GM18505 (cell line): ENCODE measurements at regions not wholly inside any gene's neighbourhood (a gene's known extent, or its start where the extent isn't known, plus 50 kb on each side); places are given as distances from the start of the nearest gene placed in this dataset.

Source experiments
- ATAC-seq: cut with Tn5 transposase; IDR thresholded peaks from one replicate; pipeline ENCODE4 v1.9.1; 2021; ENCODE audit not compliant: unreplicated experiment
- POLR2A ChIP-seq: IDR thresholded peaks from 4 replicates; pipeline ENCODE4 v1.6.1; 2011; ENCODE audit warnings: borderline replicate concordance; ENCODE audit not compliant: insufficient read depth, insufficient read length; ENCODE audit errors: extremely low read depth

- no peak for TF ChIP-seq POLR2A
- no peak for ATAC-seq
Observed at GRCh38 chr5:93100428-93100827, 480.6 kb downstream of the NR2F1-AS1 start.

GRCh38 chr5:93099902-93100347 is 481.1 kb downstream of the NR2F1-AS1 start:
- ATAC-seq = no peak
- no peak for TF ChIP-seq POLR2A

- no peak for ATAC-seq
- no peak for TF ChIP-seq POLR2A
Observed at GRCh38 chr5:93096561-93096960, 484.5 kb downstream of the NR2F1-AS1 start.

GRCh38 chr5:93092349-93093105 is 488.5 kb downstream of the NR2F1-AS1 start:
- TF ChIP-seq POLR2A = no peak
- no peak for ATAC-seq

GRCh38 chr5:93090698-93091097 is 490.3 kb downstream of the NR2F1-AS1 start:
- no peak for TF ChIP-seq POLR2A
- ATAC-seq = no peak

- TF ChIP-seq POLR2A = no peak
- ATAC-seq = no peak
Observed at GRCh38 chr5:93088592-93089389, 492.2 kb downstream of the NR2F1-AS1 start.

- no peak for ATAC-seq
- no peak for TF ChIP-seq POLR2A
Observed at GRCh38 chr5:93087326-93087725, 493.7 kb downstream of the NR2F1-AS1 start.

- no peak for ATAC-seq
Observed at GRCh38 chr5:93082981-93083380, 498.0 kb downstream of the NR2F1-AS1 start.

GRCh38 chr5:93079046-93079445 is 502.0 kb downstream of the NR2F1-AS1 start:
- no peak for ATAC-seq
- no peak for TF ChIP-seq POLR2A

More at GRCh38 chr5:93082981-93083380, 498.0 kb downstream of the NR2F1-AS1 start:
- TF ChIP-seq POLR2A = no peak

- TF ChIP-seq POLR2A = no peak
- ATAC-seq = peak; percentile 60
Observed at GRCh38 chr5:93078082-93079038, 502.7 kb downstream of the NR2F1-AS1 start.

GRCh38 chr5:93076566-93076965 is 504.5 kb downstream of the NR2F1-AS1 start:
- no peak for ATAC-seq

GRCh38 chr5:93076096-93076495 is 504.9 kb downstream of the NR2F1-AS1 start:
- no peak for TF ChIP-seq POLR2A
- ATAC-seq = no peak

More at GRCh38 chr5:93076566-93076965, 504.5 kb downstream of the NR2F1-AS1 start:
- no peak for TF ChIP-seq POLR2A

- no peak for TF ChIP-seq POLR2A
- no peak for ATAC-seq
Observed at GRCh38 chr5:93073547-93073946, 507.5 kb downstream of the NR2F1-AS1 start.
